Suppressor macrophage treated with lipopolysaccharide for 1 hour (primary cell): ENCODE measurements at regions not wholly inside any gene's neighbourhood (a gene's known extent, or its start where the extent isn't known, plus 50 kb on each side); places are given as distances from the start of the nearest gene placed in this dataset.

Experiments used
- DNase-seq, 3 donors: peaks; one replicate each; pipeline ENCODE4 v3.0.0-alpha.2; 2020 to 2022

GRCh38 chr2:45248214-45248613 lies 239.0 kb upstream of the SIX2 start:
- no peak for DNase-seq

DNA sequence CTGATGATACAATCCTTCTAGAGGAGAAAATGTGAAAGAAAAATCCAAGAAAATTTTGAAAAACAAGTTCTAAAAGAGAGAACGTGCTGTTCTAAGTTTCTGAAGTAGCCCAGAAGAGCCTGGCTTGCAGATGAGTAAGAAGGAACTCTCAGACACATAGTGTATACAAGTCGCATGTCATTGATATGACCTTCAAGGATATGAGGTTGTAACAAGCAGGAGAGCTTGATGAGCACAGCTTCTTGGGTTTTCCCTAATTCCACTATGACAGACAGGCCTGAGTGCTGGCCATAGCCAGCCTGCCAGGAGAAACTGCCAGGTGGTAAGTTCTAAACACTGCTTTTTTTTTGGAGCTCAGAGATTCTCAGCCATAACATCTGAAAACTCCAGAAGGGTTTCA lies 235.7 kb upstream of the SIX2 start:
- DNase-seq = no peak

- DNase-seq = no peak
Observed at GRCh38 chr2:45242161-45242741, 233.0 kb upstream of the SIX2 start.

- no peak for DNase-seq
Observed at GRCh38 chr2:45241061-45241561, 231.9 kb upstream of the SIX2 start.

DNA sequence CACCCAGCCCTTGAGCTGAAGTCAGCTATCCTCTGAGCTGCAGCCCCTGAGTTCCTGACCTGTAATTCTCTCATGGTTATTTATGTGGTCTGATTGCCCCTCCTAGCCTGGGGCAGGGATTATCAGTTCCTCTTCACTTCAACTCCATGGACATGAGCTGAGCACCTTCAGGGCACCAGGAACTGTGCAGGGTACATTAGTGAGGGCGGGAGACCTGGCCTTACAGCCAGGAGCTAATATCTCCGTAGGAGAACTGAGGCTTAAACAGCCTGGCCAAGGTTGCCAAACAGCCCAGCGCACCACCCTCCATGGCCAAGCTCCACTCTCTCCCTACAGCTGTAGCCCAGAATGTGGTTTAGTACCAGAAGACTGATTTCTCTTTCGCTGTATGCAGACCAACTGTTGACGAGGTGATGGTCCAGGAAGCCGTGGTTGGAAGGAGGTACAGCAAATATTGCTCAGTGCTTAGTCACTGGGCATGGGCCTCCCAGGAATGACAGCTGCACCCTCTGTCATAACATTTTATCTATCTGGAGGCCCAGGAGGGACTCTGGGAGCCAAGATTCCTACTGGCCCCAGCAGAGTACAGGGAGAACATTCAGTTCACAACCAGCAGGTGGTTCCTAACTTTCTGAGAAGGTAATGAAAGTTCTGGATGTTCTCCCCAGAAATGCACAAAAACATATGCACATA lies 228.7 kb upstream of the SIX2 start:
- peak; percentile 37 to 47 (median 43) for DNase-seq

DNA sequence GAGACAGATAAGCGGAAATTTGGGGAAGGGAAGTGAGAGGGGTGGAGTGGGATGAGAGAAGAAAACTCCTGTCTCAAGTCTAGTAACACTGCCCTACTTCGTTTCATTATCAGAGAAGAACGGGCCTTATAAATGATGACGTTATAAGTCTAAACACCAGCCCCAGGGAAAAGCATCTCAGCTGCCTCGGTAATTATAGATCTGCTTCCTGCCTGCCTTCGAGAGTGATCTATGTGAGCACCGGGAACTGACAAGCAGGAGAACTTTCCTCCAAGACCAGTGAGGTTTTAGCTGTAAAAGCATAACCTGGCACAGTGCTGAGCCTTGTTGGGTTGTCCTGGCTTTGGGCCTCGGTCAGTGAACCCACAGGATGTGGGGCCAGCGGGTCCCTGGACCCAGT lies 227.9 kb upstream of the SIX2 start:
- no peak for DNase-seq

DNA sequence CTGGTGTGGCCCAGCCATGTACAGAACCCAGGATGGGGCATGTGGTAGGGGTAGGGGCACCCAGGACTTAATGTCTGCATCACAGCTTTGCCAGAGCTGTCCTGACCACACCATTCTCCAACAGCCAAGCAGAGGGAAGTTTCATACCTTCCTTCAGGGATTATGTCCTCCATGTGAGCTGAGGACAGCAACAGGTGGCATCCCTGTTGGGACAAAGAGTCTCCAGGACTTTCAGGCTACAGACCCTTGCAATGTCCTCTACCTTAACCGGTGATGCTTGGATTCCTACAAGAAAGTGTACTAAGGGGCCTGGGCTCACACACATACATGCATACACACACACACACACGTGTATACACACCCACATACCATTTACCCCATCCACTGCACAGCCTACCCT lies 227.0 kb upstream of the SIX2 start:
- DNase-seq = no peak

- DNase-seq = no peak
Observed at GRCh38 chr2:45233301-45233700, 224.0 kb upstream of the SIX2 start.

GRCh38 chr2:45232818-45233217 lies 223.6 kb upstream of the SIX2 start:
- DNase-seq = peak; percentile 56 to 69 (median 66)

GRCh38 chr2:45229411-45229810 lies 220.2 kb upstream of the SIX2 start:
- DNase-seq = no peak

DNA sequence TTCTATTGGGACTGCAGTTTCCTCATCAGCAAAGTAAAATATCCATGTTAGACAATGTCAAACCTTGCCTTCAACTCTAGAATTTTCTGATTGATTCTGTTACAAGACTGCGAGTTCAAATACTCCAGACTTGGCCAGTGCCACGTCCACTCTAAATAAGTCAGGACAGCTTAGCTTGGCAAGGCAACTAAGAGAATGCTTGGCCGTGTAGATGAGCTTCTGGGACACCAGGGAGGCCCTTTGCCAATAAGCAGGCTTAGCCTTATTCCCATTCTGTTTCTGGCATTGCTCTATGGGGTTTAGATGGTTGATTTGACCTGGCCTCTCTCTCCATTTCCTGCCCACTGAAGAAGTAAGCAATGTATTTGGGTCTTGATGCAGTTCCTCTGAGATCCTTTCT lies 218.1 kb upstream of the SIX2 start:
- DNase-seq = no peak

DNA sequence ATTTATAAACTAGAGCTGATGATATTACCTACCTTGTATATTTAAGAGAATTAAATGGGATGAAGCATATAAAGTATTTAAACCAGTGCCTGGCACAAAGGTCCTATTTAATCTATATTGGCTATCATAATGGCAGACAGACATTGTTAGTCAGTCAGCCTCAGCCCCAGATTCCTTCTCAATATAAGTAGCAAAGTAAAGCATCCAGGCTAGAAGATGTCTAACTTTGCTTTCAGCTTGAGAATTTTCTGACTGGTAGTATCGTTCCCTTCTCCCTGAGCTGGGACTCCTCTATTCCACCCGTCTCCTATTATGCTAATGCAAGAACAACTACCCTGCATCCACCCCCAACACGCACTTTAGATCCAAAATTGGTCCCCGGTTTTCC lies 215.7 kb upstream of the SIX2 start:
- no peak for DNase-seq

DNA sequence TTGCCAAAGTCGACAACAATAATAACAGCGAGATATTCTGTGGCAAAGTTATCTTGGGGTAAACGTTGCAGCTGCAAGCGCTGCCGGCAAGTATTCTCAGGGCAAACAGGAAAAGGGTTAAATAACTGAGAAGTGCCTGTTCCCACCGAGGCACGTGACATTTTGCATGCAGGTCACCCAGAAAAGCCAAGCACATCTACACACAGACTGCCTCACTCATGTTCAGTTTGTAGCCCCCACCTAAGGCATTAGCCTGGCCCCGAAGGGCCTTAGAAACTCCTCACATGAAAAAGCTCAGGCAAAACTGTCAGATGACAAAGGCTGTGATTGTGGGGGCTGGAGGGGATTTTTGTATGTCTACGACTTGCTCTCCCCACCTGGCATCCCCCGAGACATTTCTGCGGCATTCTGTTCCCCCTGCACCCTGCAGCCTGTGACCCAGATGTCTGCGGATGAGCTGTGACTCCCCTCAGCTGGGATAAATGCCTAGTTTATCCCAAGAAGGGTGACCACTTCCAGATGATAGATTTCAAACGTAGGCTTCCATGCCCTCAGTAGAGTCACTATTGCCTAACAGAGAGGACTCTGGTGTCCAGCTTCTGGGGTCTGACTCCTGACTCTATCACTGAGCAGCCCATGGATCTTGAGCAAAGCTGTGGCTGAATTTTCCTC lies 215.2 kb upstream of the SIX2 start:
- no peak for DNase-seq

GRCh38 chr2:45223531-45223930 lies 214.3 kb upstream of the SIX2 start:
- no peak for DNase-seq

GRCh38 chr2:45220227-45220626 lies 211.0 kb upstream of the SIX2 start:
- DNase-seq = no peak

DNA sequence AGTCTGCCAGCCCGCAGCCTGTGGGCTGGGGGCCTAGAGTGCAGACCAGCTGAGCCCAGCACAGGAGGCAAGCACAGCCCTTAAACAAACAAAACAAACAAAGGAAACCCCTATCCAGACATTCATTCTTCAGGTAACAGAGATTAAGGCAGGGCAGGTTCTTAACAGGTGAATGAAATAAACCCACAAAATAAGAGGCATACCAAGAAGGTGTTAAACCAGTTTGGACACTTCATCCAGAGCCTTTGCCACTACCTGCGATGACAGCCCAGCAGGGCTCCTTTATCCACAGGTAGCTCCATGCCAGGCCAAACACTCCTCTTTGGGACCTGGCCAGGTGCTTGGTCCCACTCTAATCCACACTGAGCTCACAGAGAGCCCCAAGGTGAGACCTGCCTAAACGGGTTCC lies 209.7 kb upstream of the SIX2 start:
- no peak for DNase-seq

- DNase-seq = no peak
Observed at GRCh38 chr2:45218297-45218696, 209.0 kb upstream of the SIX2 start.

DNA sequence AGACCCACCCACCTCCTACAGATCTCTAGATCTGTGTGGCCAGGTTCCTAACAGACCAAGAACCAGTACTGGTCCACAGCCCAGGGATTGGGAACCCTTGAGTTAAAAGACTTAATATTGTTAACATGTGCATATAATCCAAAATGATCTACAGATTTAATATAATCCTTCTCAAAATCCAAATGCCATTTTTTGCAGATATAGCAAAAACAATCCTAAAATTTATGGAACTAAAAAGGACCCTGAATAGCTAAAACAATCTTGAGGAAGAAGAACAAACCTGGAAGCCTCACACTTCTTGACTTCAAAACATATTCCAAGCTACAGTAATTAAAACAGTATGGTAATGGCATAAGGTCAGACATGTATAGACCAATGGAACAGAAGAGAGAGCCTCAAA lies 206.9 kb upstream of the SIX2 start:
- DNase-seq = no peak

DNA sequence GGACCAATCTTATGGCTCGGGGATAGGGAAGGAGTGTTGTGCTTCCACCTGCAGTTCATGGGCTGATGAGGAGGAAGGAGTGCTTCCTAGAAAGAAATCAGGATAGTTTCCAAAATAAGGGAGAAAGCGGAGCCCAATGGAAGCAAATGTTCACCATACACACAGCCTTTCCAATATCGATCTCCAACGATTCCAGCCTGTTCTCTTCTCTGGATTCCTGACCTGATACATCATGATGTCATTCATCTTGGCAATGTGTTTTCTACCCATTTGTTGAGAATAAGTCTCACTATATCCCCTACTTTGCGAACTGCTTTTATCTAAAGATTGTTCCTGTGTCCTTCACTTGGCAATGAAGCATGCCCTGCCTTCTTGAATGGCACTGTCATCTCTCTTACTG lies 205.3 kb upstream of the SIX2 start:
- DNase-seq = no peak

DNA sequence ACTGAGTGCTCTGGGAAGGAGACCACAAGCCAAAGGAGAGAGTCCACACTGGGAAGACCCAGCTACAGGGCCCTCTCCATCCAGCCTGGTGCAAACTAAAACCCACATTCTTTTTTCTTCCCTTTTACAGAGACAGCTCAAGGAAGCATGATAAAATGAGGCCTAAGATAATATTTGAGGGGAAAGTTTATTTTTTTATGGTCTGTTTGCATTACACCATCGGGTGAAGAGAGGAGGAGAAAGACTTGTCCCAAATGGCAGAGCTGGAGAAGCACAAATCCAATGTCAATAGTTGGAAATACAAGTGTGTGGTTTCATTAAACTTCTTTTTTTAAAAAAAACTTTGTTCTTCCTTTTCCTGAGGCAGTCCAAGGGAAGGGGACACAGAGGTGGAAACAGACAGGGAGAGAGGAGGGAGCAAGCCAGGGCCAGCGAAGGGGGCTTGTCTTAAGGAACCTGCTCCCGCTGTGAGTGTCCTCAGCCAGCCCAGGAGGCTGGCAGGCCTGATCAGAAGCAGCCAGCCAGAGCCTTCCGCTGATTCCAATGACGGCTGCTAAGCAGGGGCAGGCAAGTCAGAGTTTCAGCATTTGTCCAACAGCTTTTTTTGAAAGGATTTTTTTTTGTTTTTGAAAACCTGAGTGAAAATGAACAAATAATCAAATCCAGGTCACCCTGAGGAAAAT lies 203.8 kb upstream of the SIX2 start:
- DNase-seq = no peak

- DNase-seq = no peak
Observed at GRCh38 chr2:45211636-45212035, 202.4 kb upstream of the SIX2 start.

DNA sequence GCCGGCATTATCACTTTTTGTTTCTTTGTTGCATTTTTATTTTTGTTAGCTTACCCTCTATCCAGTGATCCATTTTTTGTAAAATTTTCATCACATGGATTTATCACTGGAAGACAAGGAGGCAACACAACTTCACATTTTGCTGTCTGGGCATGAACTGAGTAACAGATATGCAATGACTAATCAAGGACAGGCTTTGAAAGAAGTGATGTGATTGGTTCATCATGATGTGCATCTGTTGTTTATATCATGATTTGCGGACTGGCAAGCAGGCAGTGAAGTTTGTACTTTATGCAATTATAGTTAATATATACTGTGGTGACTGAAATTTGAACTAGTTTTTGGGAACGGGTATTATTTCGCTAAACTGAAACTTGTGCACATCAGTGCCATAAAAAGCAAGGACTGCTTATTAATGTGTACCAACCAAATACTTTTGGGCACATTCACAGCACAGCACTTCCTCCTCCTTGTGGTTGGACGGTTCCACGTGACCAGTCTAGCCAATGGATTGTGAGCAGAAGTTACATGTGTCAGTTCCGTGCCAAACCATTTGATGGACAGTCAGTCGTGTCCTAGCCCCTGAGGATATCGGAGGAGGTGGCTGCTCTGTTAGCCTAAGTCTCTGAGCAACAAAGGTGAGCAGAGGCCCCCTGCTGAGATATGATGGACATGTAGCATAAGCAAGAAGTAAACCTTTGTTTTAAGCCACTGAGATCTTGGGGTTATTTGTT lies 201.4 kb upstream of the SIX2 start:
- DNase-seq = peak in 1 of 3 donors; percentile 8

DNA sequence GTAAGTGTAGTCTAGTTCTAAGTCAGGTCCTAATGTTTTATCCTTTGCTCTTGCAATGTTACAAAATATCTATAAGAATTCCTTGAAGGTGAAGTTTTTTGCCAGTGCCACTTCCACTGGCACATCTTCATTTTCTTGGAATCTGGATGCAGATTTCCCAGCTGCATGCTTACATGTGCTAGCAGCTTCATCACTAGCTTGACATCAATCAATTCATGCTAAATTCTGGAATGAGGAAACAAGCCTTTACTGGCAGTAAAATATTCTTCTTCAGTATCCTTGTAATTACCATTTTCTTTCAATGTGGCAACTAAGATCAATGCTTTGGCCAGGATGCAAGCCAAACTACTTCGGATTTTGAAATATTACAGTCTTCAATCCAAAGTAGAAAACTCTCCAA lies 200.6 kb upstream of the SIX2 start:
- DNase-seq = no peak
